ENCODE measurements at regions not wholly inside any gene's neighbourhood (a gene's known extent, or its start where the extent isn't known, plus 50 kb on each side); places are given as distances from the start of the nearest gene placed in this dataset.

DNA sequence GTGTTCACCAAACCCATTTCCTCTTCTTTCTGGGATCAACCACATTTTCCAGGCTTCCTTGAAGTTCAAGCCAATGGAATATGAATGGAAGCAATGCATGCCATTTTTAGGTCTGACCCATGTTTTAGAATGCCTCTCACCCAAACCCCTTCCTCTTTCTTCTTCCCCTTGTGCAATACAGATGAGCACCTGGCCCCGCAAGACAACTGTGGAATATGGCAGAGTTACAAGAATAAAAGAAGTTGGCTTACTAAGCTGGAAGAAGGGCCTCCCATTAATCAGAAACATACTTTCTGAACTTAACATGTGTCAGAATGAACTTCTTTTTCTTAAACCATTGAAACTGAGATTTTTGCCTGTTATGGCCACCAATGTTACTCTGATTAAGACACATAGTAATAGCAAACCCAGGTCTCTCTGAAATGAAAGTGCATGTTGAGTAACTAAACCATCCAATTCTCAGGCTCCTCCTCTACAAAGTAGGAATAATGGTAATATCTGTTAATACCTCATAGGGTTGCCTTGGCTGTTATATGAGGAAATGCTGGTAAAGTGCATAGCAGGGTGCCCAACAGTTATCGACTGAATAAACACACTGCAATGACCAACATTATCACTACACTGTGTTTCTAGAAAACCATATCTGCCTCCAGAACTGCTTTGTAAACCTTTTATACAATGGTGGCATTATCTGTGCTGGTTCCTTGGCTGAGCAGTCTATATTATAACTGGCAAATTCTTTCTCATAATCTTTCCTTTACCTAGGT is 382.2 kb upstream of the NRP1 start:
- no peak for DNase-seq (ENCODE audit: low spot score in 2 of 2, unreplicated experiment in 2 of 2)
- Mint-ChIP-seq H3K4me1 (peaks cover 3% of the 10 kb centered on the region), H3K27me3 (ENCODE audit: low read depth) (no peaks in the 10 kb centered on the region), H3K36me3 (no peaks in the 10 kb centered on the region), H3K9me3 (peaks cover 8% of the 10 kb centered on the region), H3K27ac (no peak overlapping the region), H3K4me3 (no peak overlapping the region)
- TF ChIP-seq, protein P1, sequence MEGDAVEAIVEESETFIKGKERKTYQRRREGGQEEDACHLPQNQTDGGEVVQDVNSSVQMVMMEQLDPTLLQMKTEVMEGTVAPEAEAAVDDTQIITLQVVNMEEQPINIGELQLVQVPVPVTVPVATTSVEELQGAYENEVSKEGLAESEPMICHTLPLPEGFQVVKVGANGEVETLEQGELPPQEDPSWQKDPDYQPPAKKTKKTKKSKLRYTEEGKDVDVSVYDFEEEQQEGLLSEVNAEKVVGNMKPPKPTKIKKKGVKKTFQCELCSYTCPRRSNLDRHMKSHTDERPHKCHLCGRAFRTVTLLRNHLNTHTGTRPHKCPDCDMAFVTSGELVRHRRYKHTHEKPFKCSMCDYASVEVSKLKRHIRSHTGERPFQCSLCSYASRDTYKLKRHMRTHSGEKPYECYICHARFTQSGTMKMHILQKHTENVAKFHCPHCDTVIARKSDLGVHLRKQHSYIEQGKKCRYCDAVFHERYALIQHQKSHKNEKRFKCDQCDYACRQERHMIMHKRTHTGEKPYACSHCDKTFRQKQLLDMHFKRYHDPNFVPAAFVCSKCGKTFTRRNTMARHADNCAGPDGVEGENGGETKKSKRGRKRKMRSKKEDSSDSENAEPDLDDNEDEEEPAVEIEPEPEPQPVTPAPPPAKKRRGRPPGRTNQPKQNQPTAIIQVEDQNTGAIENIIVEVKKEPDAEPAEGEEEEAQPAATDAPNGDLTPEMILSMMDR (IDR thresholded peaks at IDR 0.05; ENCODE audit: unreplicated experiment) = no peak

- no peaks in the 10 kb centered on the region for H3K36me3 Mint-ChIP-seq
- no peaks in the 10 kb centered on the region for H3K27me3 Mint-ChIP-seq (ENCODE audit: low read depth)
- TF ChIP-seq, protein P1 (IDR thresholded peaks at IDR 0.05; ENCODE audit: unreplicated experiment) = no peak
- no peak for DNase-seq (ENCODE audit: low spot score in 2 of 2, unreplicated experiment in 2 of 2)
- peaks cover 7% of the 10 kb centered on the region for H3K9me3 Mint-ChIP-seq
- H3K4me3 Mint-ChIP-seq = no peak overlapping the region
- peaks cover 3% of the 10 kb centered on the region for H3K4me1 Mint-ChIP-seq
- no peak overlapping the region for H3K27ac Mint-ChIP-seq
Measured at GRCh38 chr10:33715303-33715975, 381.0 kb upstream of the NRP1 start.

GRCh38 chr10:33712825-33713224 is 378.4 kb upstream of the NRP1 start:
- Mint-ChIP-seq H3K27me3 (ENCODE audit: low read depth) (no peaks in the 10 kb centered on the region), H3K4me3 (no peak overlapping the region), H3K36me3 (no peaks in the 10 kb centered on the region), H3K9me3 (no peaks in the 10 kb centered on the region), H3K4me1 (peaks cover 5% of the 10 kb centered on the region), H3K27ac (no peak overlapping the region)
- DNase-seq (ENCODE audit: low spot score in 2 of 2, unreplicated experiment in 2 of 2) = no peak
- TF ChIP-seq, protein P1 (IDR thresholded peaks at IDR 0.05; ENCODE audit: unreplicated experiment) = no peak

DNA sequence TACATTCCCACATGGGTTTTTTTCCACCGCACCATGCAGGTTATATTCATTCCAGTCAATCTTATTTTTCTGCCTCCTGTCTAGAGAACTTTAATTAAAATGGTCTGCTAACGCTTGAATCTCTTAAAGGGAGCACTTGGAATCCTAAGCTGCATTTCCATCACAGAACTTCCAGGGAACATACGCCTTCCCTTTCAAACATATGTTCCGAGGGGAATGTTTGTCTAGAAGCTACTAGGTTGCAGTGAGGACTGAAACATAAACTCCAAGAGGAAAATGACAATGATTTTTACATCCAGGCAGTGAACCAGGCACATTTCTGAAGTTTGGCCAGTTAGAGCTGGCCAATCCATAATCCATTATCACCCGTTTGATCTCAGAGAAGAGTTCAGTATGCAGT is 375.5 kb upstream of the NRP1 start:
- DNase-seq (ENCODE audit: low spot score in 2 of 2, unreplicated experiment in 2 of 2) = no peak
- peaks cover 5% of the 10 kb centered on the region for H3K4me1 Mint-ChIP-seq
- no peaks in the 10 kb centered on the region for H3K27me3 Mint-ChIP-seq (ENCODE audit: low read depth)
- H3K36me3 Mint-ChIP-seq = no peaks in the 10 kb centered on the region
- H3K4me3 Mint-ChIP-seq = no peak overlapping the region
- no peak overlapping the region for H3K27ac Mint-ChIP-seq
- H3K9me3 Mint-ChIP-seq = no peaks in the 10 kb centered on the region
- TF ChIP-seq, protein P1 (IDR thresholded peaks at IDR 0.05; ENCODE audit: unreplicated experiment) = no peak

DNA sequence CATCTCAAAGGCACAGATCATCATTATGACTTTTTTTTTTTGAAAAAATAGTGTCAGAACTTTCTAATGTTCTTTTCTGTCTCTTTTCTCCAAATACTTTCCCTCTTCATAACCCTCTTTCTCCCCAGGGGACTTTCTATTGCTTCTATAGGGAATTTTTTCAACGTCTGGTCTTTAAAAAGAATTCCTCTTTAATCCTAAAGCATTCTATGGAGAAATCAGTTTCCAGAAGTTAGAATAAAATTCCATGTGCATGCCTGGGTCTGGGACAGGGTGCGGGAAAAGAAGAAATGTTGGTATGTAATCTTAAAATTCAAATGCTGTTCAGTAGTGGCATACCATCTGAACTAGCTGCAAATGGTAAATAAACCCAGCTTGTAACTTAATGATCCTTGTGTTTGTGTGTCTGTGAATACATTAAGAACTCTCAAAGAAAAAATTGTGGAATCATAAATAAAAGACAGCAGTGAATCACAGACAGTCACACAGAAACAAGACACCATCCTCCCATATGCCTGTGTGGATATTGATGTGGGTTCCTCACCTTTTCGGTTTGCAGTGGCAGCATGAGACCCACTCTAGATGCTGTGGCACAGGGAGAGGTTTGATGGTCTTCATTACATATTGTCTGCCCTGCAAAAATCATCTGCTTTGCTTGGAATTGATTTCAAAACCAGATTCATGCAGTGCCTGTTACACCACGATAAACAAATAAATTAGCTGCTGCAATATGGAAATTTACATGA is 374.7 kb upstream of the NRP1 start:
- Mint-ChIP-seq H3K36me3 (no peaks in the 10 kb centered on the region), H3K27me3 (ENCODE audit: low read depth) (no peaks in the 10 kb centered on the region), H3K4me1 (peaks cover 7% of the 10 kb centered on the region), H3K27ac (no peak overlapping the region), H3K9me3 (no peaks in the 10 kb centered on the region), H3K4me3 (no peak overlapping the region)
- DNase-seq (ENCODE audit: low spot score in 2 of 2, unreplicated experiment in 2 of 2) = no peak
- TF ChIP-seq, protein P1 (IDR thresholded peaks at IDR 0.05; ENCODE audit: unreplicated experiment) = no peak

Data from mesothelial cell of epicardium (in vitro differentiated cells).